Panc1 (cell line): ENCODE measurements at regions not wholly inside any gene's neighbourhood (a gene's known extent, or its start where the extent isn't known, plus 50 kb on each side); places are given as distances from the start of the nearest gene placed in this dataset.
"Not testable (repeated sequence)": the region's sequence is repeated elsewhere in the genome, so short reads cannot be mapped to it uniquely, and the experiment has no call there.

Source experiments
- POLR2AphosphoS5 ChIP-seq: IDR thresholded peaks from 2 replicates; pipeline ENCODE4 v1.6.1; 2012; ENCODE audit warnings: mild to moderate bottlenecking, low read depth, low read length, moderate library complexity
- TF ChIP-seq, protein P1 (sequence below): fragments of 450-650 bp; IDR thresholded peaks from 2 replicates; pipeline ENCODE4 v1.5.1; 2017; ENCODE audit warnings: mild to moderate bottlenecking

DNA sequence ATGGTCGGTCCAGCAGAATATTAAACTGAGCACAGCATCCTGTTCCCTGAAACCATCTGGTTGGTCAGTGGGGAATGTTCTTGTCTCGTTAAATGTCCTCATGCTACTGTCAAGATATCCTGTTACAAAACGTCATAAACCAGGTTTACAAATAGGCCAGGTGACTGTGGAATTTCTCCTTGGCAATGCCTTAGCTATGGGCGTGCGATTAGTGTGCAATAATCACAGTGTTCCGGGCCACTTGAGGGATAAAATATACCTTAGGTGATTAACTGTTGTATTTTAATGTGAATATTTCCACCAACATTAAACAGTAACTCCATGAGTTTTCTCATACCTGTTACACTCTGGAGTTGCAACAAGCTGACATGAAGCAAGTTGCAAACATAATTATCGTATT is 223.1 kb upstream of the FRG2C start:
- TF ChIP-seq, protein P1, sequence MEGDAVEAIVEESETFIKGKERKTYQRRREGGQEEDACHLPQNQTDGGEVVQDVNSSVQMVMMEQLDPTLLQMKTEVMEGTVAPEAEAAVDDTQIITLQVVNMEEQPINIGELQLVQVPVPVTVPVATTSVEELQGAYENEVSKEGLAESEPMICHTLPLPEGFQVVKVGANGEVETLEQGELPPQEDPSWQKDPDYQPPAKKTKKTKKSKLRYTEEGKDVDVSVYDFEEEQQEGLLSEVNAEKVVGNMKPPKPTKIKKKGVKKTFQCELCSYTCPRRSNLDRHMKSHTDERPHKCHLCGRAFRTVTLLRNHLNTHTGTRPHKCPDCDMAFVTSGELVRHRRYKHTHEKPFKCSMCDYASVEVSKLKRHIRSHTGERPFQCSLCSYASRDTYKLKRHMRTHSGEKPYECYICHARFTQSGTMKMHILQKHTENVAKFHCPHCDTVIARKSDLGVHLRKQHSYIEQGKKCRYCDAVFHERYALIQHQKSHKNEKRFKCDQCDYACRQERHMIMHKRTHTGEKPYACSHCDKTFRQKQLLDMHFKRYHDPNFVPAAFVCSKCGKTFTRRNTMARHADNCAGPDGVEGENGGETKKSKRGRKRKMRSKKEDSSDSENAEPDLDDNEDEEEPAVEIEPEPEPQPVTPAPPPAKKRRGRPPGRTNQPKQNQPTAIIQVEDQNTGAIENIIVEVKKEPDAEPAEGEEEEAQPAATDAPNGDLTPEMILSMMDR = not testable (repeated sequence)
- not testable (repeated sequence) for TF ChIP-seq POLR2AphosphoS5
